ENCODE measurements at regions not wholly inside any gene's neighbourhood (a gene's known extent, or its start where the extent isn't known, plus 50 kb on each side); places are given as distances from the start of the nearest gene placed in this dataset.

- TF ChIP-seq EZH2phosphoT487 (IDR thresholded peaks at IDR 0.05; ENCODE audit: insufficient read depth, low read depth) (no peak), EZH2 (IDR thresholded peaks at IDR 0.05; ENCODE audit: insufficient read depth, poor library complexity, severe bottlenecking) (no peak)
Observed at GRCh38 chr9:7937761-7938491, 138.3 kb upstream of the DMAC1 start.
